NT2/D1 (cell line): ENCODE measurements at regions not wholly inside any gene's neighbourhood (a gene's known extent, or its start where the extent isn't known, plus 50 kb on each side); places are given as distances from the start of the nearest gene placed in this dataset.

Experiments
- YY1 ChIP-seq: IDR thresholded peaks from 2 replicates; pipeline ENCODE4 v1.6.1; 2011; ENCODE audit not compliant: insufficient read length, insufficient read depth
- ZNF274 ChIP-seq: IDR thresholded peaks from 2 replicates; pipeline ENCODE4 v1.6.1; 2011; ENCODE audit warnings: mild to moderate bottlenecking, low read depth, low read length

DNA sequence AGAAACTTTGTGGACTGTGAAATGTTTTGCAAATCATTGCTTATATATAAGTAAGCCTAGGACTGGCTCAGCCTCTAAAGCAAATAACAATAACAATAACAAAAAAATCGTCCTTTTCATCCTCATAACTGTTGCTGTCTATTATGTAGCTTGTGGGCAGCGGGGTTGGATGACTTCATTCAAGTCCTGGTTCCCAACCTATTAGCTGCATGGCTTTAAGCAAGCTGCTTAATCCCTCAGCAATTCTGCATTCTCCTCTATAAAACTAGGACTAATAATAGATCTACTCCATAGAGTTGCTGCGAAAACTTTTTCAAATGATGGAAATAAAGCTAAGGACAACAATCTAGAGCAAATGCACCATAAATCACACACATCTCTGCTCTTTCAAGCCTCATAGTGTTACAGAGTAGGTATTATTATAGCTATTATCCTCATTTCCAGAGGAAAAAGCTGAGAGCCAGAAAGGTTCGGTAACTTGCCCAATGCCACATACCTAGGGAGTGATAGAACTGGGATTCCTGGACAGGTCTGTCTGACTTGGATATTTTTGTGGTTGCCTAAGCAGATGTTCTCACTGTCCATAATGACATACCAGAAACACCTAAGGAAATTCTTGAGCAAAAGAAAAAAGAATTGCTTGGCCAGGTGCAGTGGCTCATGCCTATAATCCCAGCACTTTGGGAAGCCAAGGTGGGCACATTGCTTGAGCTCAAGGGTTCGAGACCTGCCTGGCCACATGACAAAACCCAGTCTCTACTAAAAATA is 98.8 kb upstream of the ADRA1B start:
- TF ChIP-seq YY1: no peak
- TF ChIP-seq ZNF274: no peak
